Gastrocnemius medialis (tissue), 4 donors: ENCODE measurements at regions not wholly inside any gene's neighbourhood (a gene's known extent, or its start where the extent isn't known, plus 50 kb on each side); places are given as distances from the start of the nearest gene placed in this dataset.

Experiments used
- CTCF ChIP-seq, 5 experiments: fragments of 450-650 bp in 3 of 5; fragments of 200-600 bp in 2 of 5; sonication (generic) in 2 of 5; IDR thresholded peaks in 4 of 5; conservative IDR thresholded peaks in 1 of 5; 1 replicate in 4 of 5; 2 replicates in 1 of 5; pipeline ENCODE4 v1.5.1; 2016 to 2019; ENCODE audit warnings: antibody characterized with exemption in 5 of 5, mild to moderate bottlenecking in 3 of 5, moderate library complexity in 3 of 5
- POLR2A ChIP-seq, 2 donors: fragments of 450-650 bp; IDR thresholded peaks; one replicate each; pipeline ENCODE4 v1.6.1; 2017; ENCODE audit warnings: antibody characterized with exemption in 2 of 2, mild to moderate bottlenecking in 2 of 2, moderate library complexity in 2 of 2

- no peak for TF ChIP-seq CTCF (IDR thresholded peaks at IDR 0.05 in 4 of 5, conservative IDR thresholded peaks at IDR 0.05 in 1 of 5)
- no peak for TF ChIP-seq POLR2A (IDR thresholded peaks at IDR 0.05)
These were observed 296.8 kb upstream of the DPYD start for GRCh38 chr1:98217601-98218000.
